ENCODE measurements at regions not wholly inside any gene's neighbourhood (a gene's known extent, or its start where the extent isn't known, plus 50 kb on each side); places are given as distances from the start of the nearest gene placed in this dataset.
"Not testable (repeated sequence)": the region's sequence is repeated elsewhere in the genome, so short reads cannot be mapped to it uniquely, and the experiment has no call there.

DNA sequence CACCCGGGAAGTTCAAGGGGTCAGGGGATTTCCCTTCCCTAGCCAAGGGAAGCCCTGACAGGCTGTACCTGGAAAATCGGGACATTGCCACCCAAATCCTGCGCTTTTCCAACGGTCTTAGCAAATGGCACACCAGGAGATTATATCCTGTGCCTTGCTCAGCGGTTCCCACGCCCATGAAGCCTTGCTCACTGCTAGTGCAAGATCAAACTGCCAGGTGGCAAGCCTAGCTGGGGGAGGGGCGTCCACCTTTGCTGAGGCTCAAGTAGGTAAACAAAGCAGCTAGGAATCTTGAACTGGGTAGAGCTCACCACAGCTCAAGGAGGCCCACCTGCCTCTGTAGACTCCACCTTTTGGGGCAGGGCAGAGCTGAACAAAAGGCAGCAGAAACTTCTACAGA lies 1794.5 kb downstream of the PCDH9 start:
- intact Hi-C loops (cut with DNase I) = no loop called here
- ATAC-seq (ENCODE audit: poor library complexity) (no peak), DNase-seq (no peak)

DNA sequence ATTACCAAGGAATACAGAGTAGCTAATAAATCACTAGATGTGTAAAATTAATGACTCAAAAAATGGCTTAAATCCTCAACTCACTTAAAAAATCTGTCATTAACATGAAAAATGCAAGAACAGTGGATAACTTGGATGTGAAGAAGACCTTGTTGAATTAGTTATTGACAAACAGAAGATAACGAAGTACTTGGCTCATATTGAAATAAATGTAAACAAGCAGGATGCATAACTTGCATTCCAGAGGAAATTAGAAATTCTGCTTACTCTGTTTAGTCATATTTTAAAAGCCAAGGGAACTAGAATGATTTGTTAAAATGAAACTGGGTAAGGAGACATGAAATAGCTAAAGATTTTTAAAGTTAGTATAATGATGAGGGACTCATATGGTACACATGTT lies 1812.2 kb downstream of the PCDH9 start:
- ATAC-seq (ENCODE audit: poor library complexity) (no peak), DNase-seq (no peak)
- intact Hi-C loops (cut with DNase I) = no loop called here

DNA sequence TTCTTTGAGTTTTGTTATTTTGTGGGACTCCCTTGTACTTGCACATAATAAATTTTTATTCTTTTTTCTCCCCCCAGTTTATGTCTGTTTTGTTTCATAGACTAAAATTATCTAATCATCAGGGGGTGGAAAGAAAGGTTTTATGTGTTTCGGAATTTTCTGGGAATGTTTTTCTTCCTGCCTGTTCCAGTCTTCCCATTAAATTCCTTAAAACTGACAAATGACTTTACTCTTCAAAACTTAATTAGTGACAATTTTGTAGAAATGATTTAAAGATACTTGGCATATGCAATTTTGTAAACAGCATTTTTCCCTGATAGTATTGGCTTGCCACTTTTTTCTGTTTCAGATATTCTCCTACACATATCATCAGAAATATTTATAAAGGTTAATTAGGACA lies 1813.4 kb downstream of the PCDH9 start:
- intact Hi-C loops (cut with DNase I) = no loop called here
- ATAC-seq (ENCODE audit: poor library complexity) = no peak
- DNase-seq = no peak

DNA sequence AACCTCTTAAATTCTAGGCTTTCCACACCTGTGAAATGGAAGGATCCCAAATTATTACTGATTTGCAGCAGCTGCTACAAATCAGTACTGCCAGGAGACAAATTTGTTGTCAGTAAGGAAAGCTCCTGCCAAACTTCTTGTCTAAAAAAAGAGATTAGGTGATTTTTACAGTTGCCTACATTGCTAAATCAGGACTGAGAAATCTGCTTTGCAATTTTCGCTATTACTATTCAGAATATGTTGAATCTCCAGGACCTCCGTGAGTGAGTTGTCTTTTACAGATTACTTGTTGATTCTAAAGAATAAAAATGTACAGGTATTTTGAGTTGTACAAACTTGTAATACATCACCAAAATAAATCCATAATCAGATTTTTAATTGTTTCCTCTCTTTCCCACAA lies 1815.9 kb downstream of the PCDH9 start:
- DNase-seq = no peak
- ATAC-seq (ENCODE audit: poor library complexity) = no peak
- intact Hi-C loops (cut with DNase I) = no loop called here

DNA sequence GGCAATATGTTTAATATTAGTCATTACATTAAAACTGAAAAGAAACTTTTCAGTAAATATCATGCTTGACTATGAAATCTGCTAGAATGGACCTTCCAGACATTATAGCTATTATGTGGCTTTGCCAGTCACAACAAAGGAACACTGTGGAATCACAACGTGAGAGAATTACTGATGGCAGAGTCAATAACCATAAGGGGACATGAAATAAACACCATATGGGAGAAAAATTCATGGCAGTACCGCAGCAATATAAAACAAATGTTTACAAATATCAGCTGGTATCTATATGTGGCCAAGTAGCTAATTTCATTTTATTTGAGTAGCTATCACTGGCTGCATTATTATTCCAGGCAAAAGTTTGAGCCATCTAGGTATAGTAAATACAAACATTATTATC lies 1818.6 kb downstream of the PCDH9 start:
- intact Hi-C loops (cut with DNase I) = no loop called here
- no peak for DNase-seq
- no peak for ATAC-seq (ENCODE audit: poor library complexity)

DNA sequence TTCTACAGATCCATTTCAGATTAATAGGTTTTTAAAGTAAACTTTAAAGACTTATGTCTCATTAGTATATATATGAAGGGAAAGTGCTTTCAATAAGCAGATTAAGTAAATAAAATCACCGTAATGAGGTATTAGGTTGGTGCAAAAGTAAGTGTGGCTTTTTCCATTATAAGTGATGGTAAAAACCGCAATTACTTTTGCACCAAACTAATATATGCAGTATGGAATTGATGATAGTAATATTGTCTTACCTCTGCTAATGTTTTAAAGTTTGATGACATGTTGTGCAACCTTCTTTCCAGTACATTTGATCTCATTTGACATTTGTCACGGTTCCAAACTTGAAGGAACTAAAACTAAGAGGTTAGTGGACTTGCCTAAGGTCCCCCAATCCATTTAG lies 1819.3 kb downstream of the PCDH9 start:
- ATAC-seq (ENCODE audit: poor library complexity) (no peak), DNase-seq (no peak)
- intact Hi-C loops (cut with DNase I) = no loop called here

DNA sequence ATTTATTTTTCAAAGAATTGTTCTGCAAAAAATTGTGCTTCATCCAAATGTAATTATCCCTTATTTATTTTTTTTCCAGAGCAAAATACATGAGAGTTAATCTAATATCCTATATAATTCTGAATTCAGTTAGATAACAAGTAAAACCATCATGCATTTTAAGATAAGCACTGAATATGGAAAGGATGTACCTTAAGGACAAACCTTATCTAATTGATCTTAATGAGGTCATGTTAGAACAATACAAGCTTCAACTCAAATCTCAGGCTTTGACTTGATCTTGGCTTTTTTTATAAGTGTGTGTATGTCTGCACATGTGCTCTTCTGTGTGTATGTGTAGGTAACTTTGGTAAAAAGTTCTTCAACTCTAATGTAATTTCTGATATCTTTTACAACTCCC lies 1828.8 kb downstream of the PCDH9 start:
- ATAC-seq (ENCODE audit: poor library complexity) (no peak), DNase-seq (no peak)
- intact Hi-C loops (cut with DNase I) = no loop called here

DNA sequence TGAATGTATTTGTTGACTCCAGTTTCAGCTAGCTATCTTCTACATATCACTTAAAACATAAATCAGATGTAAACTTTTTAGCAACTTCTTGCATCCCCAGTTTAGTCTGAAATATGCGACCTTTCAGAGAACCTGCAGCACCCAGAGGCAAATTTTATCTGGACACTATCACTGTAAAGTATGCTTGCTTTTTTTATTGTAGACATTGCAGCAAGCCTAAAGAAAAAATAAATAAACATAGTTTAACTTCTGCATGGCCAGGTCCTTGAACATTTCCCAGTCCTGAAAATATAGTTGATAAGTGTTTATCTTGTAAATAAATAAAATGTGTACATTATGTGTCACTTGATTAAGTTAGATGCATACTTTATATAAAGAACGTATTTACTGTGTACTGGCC lies 1829.4 kb downstream of the PCDH9 start:
- DNase-seq (no peak), ATAC-seq (ENCODE audit: poor library complexity) (no peak)
- intact Hi-C loops (cut with DNase I) = no loop called here

DNA sequence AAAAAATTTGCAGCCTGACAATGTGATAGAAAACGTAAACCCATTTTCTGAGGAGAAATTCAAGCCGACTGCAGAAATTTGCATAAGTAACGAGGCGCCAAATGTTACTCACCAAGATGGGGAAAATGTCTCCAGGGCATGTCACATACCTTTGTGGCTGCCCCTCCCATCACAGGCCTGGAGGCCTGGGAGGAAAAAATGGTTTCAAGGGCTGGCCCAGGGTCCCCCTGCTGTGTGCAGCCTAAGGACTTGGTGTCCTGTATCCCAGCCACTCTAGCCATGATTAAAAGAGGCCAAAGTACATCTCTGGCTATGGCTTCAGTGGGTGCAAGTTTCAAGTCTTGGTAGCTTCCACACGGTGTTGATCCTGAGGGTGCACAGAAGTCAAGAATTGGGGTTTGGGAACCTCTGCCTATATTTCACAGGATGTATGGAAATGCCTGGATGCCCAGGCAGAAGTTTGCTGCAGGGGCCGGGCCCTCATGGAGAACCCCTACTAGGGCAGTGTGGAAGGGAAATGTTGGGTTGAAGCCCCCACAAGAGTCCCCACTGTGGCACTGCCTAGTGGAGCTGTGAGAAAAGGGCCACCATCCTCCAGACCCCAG lies 1842.3 kb downstream of the PCDH9 start:
- intact Hi-C loops (cut with DNase I) = no loop called here
- ATAC-seq (ENCODE audit: poor library complexity) (no peak), DNase-seq (no peak)

DNA sequence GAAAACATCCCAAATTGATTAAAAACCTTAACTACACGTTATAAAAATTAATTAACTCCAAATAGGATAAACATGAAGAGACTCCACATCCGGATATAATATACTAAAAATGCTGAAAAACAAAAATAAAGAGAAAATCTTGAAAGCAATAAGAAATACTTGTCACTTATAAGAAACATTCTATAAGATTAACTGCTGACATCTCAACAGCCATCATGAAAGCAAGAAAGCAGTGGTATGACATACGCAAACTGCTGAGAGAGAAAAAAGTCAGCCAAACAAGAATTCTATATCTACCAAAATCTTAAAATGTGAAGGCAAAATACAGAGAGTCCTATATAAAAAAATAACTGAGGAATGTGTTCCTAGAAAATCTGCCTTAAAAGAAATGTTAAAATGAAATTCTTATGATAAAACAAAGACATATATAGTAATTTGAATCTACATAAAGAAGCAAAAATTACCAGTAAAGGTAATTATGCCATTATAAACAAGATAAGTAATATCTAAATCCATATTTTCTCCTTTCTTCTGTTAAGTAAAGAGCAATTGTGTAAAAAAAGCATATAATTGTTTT lies 1851.1 kb downstream of the PCDH9 start:
- no peak for ATAC-seq (ENCODE audit: poor library complexity)
- intact Hi-C loops (cut with DNase I) = no loop called here
- DNase-seq = no peak

DNA sequence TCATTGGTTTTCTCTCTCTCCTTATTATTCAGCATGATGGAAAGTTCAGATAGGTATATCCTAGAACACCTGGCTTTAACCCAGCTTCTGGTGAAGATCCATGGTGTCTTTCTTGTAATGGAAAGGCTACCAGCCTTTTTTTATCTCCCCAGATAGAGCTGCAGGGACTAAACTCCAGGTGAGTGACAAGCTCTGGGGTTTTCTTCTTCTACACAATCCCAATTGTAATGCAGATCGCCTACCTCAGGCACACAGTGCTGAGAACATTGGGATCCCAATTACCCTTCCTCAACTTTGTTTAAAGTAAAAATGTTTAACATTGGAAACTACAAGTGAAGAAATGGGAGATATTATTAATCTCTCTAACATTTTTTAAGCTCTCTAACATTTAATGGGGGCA lies 1851.7 kb downstream of the PCDH9 start:
- intact Hi-C loops (cut with DNase I) = no loop called here
- ATAC-seq (ENCODE audit: poor library complexity) (no peak), DNase-seq (no peak)

DNA sequence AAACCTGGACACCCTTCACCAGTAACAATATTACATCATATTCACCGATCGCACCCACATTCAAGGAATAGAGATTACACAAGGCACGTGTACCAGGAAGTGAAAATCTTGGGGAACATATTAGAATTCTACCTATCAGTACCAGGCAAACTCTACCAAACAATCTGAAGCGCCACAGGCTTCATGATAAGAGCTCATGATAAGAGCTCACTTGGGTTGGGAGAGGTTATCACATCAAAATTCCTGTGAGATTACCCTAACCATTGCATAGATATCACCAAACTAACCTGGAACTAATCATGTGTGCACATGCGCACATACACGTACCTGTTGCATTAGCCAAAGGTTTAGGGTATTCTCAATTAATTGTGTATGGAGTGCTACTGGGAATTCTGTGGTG lies 1861.3 kb downstream of the PCDH9 start:
- ATAC-seq (ENCODE audit: poor library complexity) (no peak), DNase-seq (no peak)
- intact Hi-C loops (cut with DNase I) = no loop called here

DNA sequence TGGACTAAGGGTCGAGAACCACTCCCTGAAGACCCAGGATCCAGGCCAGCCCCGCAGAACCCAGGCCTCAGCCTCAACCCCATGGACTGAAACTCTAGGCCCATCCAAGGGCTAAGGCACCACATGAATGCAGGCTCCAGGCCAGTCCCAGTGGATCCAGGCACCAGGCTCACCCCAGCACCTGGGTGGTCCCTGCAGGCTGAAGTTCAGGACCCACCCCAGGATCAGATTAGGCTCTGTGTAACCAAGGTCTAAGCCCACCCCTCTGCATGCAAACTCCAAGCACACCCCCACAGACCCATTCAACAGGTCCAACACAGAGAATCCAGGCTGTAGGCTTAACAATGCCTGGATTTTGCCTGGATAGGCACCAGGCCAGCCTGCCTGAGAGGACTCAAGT lies 1876.2 kb downstream of the PCDH9 start:
- no peak for ATAC-seq (ENCODE audit: poor library complexity)
- intact Hi-C loops (cut with DNase I) = no loop called here

DNA sequence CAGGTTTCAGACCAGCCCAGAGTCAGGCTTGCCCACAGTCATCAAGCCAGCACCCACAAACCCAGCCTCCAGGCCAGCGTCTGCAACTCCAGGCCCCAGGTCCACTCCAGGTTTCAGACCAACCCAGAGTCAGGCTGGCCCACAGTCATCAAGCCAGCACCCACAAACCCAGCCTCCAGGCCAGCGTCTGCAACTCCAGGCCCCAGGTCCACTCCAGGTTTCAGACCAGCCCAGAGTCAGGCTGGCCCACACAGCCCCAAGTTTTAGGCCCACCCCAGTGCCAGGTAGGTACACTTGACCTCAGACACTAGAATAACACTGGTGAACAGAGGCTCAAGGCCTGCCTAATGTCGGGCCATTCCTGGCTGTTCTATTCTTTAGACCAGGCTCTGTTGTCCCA lies 1877.0 kb downstream of the PCDH9 start:
- intact Hi-C loops (cut with DNase I); ATAC-seq (ENCODE audit: poor library complexity); DNase-seq: not testable (repeated sequence)

More for the DNA sequence above, 1876.2 kb downstream of the PCDH9 start:
- no peak for DNase-seq

DNA sequence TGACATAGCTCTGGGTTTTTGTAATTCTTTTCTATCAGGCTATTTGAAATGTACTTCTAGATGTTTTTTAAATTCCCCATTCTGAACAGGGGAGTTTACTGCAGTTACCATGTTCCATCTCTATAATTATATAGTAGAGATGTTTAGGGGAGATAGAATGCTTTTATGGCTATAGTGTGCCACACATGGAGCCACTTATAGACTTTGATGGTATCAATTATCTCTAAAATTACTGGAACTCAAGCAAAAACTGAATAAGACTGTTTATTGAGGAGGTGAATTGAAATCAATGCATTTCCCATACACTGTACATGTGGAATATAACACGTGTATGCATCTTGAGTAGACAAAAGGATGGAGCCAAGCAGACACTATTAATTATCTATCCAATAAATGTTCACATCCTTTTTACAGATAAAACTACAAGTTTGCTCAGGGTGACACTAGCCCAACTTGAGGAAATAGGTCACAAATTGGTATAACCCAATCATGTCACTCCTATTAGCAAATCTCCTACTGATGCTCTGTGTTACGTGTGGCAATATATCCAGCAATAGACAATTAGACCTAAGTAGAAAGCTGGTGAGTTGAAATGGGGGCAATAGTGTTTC lies 1882.6 kb downstream of the PCDH9 start:
- no peak for ATAC-seq (ENCODE audit: poor library complexity)
- DNase-seq = no peak
- intact Hi-C loops (cut with DNase I) = no loop called here

DNA sequence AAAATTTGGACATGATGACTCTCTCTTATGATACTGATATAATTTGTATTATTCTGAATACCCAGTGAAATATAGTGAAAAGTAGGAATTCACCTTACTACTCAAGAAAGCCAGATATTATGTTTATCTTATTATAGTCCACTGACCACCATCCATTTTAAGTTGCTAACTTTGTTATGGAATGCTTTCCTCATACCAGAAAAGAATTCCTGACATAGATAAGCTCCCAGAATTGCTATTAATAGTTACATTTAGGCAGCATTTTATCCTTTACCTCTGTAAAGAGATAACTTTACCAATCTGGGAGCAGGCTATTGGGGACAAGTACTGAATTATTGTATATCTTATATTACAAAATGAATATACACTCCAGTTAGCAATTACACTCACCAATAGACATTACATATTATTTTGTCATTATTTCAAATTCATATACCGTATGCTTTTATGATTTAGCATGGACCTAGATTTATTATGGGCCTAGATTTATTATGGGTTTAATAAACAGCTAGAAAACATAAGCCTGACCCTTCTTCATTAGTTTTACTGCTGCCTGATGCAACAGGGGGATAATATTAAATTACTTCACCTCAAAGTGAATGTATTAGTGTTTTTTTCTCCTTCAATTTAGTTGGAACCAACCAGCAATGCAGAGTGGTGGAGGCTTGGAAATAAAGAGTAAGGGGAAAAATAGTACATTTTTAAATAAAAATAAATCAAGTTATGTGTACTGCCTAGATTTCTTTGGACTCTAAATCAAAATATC lies 1886.1 kb downstream of the PCDH9 start:
- no peak for DNase-seq
- ATAC-seq (ENCODE audit: poor library complexity) = no peak
- intact Hi-C loops (cut with DNase I) = no loop called here

DNA sequence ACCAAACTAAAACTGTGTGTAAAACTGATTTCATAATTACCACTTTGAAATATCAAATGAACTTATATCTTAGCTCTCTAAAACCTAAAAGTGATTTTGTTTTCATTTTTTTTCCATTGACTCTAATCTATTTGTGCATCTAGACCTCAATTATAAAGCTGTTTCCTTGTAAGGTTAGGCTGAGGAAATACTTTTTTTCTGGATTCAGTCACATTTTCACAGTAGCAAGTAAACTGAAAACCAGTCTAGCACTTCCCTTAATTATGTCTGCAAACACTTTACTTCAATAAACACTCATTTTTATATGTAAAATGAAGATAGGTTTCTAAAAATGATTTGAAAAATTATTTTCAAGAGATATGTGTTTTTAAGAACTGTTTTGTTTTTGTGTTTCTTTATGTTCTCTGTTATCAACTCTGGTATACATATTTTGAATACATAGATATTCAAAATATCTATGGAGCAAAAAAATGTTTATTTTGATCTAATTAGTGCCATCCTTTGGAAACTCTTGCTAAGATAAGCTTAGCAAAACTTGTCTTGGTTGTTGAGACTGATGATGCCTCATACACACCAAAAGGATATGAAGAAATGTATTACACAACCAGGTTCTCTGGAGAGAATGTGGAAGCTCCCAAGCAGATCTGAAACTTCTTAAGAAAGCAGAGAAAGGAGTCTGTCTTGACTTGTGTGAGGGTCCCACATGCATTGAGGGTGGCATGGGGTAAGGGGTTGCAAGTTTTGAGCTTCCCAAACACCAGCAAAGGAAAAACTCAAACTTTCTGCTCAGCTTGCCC lies 1887.4 kb downstream of the PCDH9 start:
- ATAC-seq (ENCODE audit: poor library complexity) (no peak), DNase-seq (no peak)
- intact Hi-C loops (cut with DNase I) = no loop called here

DNA sequence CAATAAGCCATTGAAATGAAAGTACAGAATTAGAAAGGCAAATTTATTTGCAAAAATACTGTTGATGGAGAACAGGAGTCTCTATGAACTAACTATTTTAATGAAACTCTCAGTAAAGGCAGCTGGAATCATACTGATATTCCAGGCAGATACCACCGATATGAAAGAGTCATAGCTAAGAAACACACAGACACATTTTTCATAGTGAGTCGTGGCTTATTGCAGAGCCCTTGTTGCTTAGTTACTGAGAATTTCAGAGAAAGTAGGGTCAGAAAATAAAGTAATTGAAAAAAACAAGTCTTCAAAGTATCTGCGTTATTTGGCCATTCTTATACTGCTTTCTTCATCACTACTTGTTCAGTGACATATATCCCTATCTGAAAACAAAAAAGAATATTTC lies 1890.9 kb downstream of the PCDH9 start:
- intact Hi-C loops (cut with DNase I) = no loop called here
- no peak for ATAC-seq (ENCODE audit: poor library complexity)

DNA sequence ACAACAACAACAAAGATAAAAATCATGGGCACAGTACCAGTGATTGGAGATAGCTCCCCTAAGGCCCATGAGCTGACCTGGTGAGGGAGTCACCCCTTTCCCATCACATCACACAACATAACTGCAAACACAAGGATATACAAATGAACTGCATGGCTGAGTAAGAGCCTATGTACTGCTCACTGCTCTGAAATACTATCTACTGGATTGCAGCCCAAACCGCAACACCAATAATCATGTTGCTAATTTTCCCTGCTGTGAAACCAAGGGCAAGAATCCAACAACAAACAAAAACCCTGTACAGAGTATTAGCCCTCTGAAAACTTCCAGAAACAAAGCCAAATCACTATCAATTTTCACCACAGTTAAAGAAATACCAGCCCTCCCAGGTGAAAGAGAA lies 1893.2 kb downstream of the PCDH9 start:
- DNase-seq = no peak
- ATAC-seq (ENCODE audit: poor library complexity) = no peak
- intact Hi-C loops (cut with DNase I) = no loop called here

More for the DNA sequence above, 1890.9 kb downstream of the PCDH9 start:
- DNase-seq = no peak
